OCI-LY3 (cell line): ENCODE measurements at regions not wholly inside any gene's neighbourhood (a gene's known extent, or its start where the extent isn't known, plus 50 kb on each side); places are given as distances from the start of the nearest gene placed in this dataset.
A peak's percentile ranks its signal among the peaks of the same experiment; 100 is the strongest.

Experiments
- H2AFZ ChIP-seq: fragments of 200-600, 300-600 bp; shearing (Covaris generic); 2 replicates; pipeline ENCODE4 v1.6.0; 2014; ENCODE audit warnings: antibody characterized with exemption, low read depth, low read length
- H3K27ac ChIP-seq: fragments of 200-600, 300-600 bp; sonication (generic); 2 replicates; pipeline ENCODE4 v1.5.1; 2014; ENCODE audit warnings: mild to moderate bottlenecking, low read length, moderate library complexity, mixed read lengths
- H3K27me3 ChIP-seq: fragments of 200-600, 300-600 bp; sonication (generic); 2 replicates; pipeline ENCODE4 v1.6.1; 2014; ENCODE audit warnings: low read depth, low read length, mixed read lengths
- H3K36me3 ChIP-seq: fragments of 200-600, 300-600 bp; sonication (generic); replicated peaks from 2 replicates; pipeline ENCODE3; 2014; ENCODE audit warnings: low read depth, low read length, mixed read lengths
- H3K4me1 ChIP-seq: fragments of 300-600, 200-600 bp; sonication (generic); 2 replicates; pipeline ENCODE4 v1.6.1; 2014; ENCODE audit warnings: low read length, mixed read lengths
- H3K4me2 ChIP-seq: fragments of 200-600, 300-600 bp; sonication (generic); 2 replicates; pipeline ENCODE4 v1.6.1; 2014; ENCODE audit warnings: low read length, mixed read lengths
- H3K4me3 ChIP-seq: fragments of 300-600, 200-600 bp; sonication (generic); 2 replicates; pipeline ENCODE4 v1.5.1; 2014; ENCODE audit warnings: antibody characterized with exemption, mild to moderate bottlenecking, low read length, moderate library complexity
- H3K79me2 ChIP-seq: fragments of 300-600, 200-600 bp; shearing (Covaris generic); 2 replicates; pipeline ENCODE4 v1.6.1; 2014; ENCODE audit warnings: mild to moderate bottlenecking, low read length, mixed read lengths
- H3K9ac ChIP-seq: fragments of 300-600, 200-600 bp; shearing (Covaris generic); 2 replicates; pipeline ENCODE4 v1.6.0; 2014; ENCODE audit warnings: mild to moderate bottlenecking, low read length, moderate library complexity
- H3K9me3 ChIP-seq: fragments of 200-600, 300-600 bp; shearing (Covaris generic); 2 replicates; pipeline ENCODE4 v1.6.1; 2014; ENCODE audit warnings: low read length, mixed read lengths; ENCODE audit not compliant: insufficient read depth
- H4K20me1 ChIP-seq: fragments of 200-600, 300-600 bp; sonication (generic); 2 replicates; pipeline ENCODE4 v1.6.1; 2016; ENCODE audit warnings: low read length, mixed read lengths; ENCODE audit not compliant: insufficient read depth
- CTCF ChIP-seq: fragments of 200-600, 300-600 bp; sonication (generic); IDR thresholded peaks from 2 replicates; pipeline ENCODE4 v1.5.1; 2014; ENCODE audit warnings: antibody characterized with exemption, low read length, low read depth
- EZH2phosphoT487 ChIP-seq: fragments of 200-600 bp; shearing (Covaris generic); IDR thresholded peaks from 2 replicates; pipeline ENCODE4 v1.6.1; 2018; ENCODE audit warnings: antibody characterized with exemption, mixed run types, low read depth

DNA sequence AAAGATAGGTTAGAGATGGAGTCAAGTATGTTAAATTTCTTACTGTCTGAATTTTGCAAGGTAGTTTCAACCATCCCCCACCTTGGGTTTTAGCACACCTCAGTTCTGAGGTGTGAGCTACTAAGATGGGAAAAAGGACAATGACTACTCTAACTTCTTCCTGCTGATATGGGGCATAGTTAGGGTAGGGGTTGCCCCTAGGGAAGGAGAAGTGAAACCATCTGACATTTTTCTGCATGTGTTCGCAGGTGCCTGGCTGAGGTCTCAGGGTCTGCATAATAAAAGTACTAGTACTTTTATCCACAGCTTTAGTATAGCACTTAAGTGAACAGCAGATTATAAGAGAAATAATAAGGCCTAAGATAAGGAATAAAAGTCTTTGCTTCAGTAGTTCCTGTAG lies 129.5 kb upstream of the CYSLTR1 start:
- TF ChIP-seq EZH2phosphoT487 (no peak), CTCF (no peak)
- Histone ChIP-seq H3K9ac (no peak overlapping the region), H3K27me3 (no peaks in the 10 kb centered on the region), H3K27ac (peak overlapping the region; percentile 41; the same call in 1 of the 2 replicates), H3K36me3 (no peaks in the 10 kb centered on the region), H3K9me3 (no peaks in the 10 kb centered on the region), H3K4me3 (no peak overlapping the region), H3K4me2 (no peak overlapping the region), H2AFZ (no peak overlapping the region), H3K79me2 (no peaks in the 10 kb centered on the region), H4K20me1 (no peaks in the 10 kb centered on the region), H3K4me1 (peaks cover 8% of the 10 kb centered on the region; the same call in 1 of the 2 replicates)

DNA sequence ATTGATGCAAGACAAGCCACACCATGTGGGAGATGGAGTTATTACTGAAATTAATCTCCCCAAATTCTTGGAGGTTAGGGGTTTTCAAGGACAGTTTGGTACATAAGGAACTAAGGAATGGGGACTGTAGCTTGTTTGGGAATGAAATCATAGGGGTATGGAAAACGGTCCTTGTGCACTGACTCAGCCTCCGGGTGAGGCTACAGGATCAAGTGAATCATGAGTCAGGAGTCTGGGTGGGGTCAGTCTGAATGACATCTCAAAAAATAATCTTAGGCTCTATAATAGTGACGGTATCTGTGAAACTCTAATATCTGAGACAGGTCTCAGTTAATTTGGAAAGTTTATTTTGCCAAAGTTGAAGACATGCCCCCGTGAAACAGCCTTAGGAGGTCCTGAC lies 128.5 kb upstream of the CYSLTR1 start:
- H3K9ac ChIP-seq, result no peak overlapping the region
- H3K4me1 ChIP-seq, result peaks cover 8% of the 10 kb centered on the region; the same call in 1 of the 2 replicates
- no peaks in the 10 kb centered on the region for H3K79me2 ChIP-seq
- H4K20me1 ChIP-seq, result no peaks in the 10 kb centered on the region
- no peak overlapping the region for H3K4me2 ChIP-seq
- no peaks in the 10 kb centered on the region for H3K9me3 ChIP-seq
- no peak overlapping the region for H2AFZ ChIP-seq
- H3K36me3 ChIP-seq, result no peaks in the 10 kb centered on the region
- H3K27me3 ChIP-seq, result no peaks in the 10 kb centered on the region
- H3K4me3 ChIP-seq, result no peak overlapping the region
- no peak overlapping the region for H3K27ac ChIP-seq
- no peak for TF ChIP-seq EZH2phosphoT487
- TF ChIP-seq CTCF, result no peak

- H3K9me3 ChIP-seq, result no peaks in the 10 kb centered on the region
- H3K4me3 ChIP-seq, result no peak overlapping the region
- H3K27ac ChIP-seq, result no peak overlapping the region
- H4K20me1 ChIP-seq, result no peaks in the 10 kb centered on the region
- no peaks in the 10 kb centered on the region for H3K27me3 ChIP-seq
- no peaks in the 10 kb centered on the region for H3K79me2 ChIP-seq
- no peaks in the 10 kb centered on the region for H3K36me3 ChIP-seq
- no peak overlapping the region for H2AFZ ChIP-seq
- H3K9ac ChIP-seq, result no peak overlapping the region
- H3K4me2 ChIP-seq, result no peak overlapping the region
- peaks cover 8% of the 10 kb centered on the region; the same call in 1 of the 2 replicates for H3K4me1 ChIP-seq
- TF ChIP-seq EZH2phosphoT487 (no peak), CTCF (no peak)
These were observed 124.9 kb upstream of the CYSLTR1 start for GRCh38 chrX:78452356-78452755.

DNA sequence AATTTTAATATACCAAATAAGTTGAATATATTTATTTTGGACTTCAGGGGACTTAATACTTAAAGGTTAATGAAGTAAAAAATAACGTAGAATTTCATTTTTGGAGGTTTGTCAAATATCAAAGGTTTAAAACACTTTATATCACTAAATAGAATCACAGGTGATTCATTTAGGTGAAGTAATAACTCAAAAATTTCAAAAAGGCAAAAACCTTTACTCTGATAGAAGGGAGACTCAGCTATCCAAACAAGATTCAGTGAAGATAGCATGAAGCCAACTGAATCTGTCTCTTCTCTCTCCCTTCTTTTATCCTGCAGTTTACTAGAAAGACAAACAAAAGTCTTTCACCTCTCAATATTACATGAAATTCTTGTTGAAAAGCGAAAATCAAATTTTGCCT lies 110.2 kb upstream of the CYSLTR1 start:
- H3K4me1 ChIP-seq, result no peaks in the 10 kb centered on the region

More for the DNA sequence above, 110.2 kb upstream of the CYSLTR1 start:
- no peaks in the 10 kb centered on the region for H3K9me3 ChIP-seq
- no peak overlapping the region for H3K4me3 ChIP-seq
- TF ChIP-seq EZH2phosphoT487 (no peak), CTCF (no peak)
- H3K27ac ChIP-seq, result no peak overlapping the region
- no peak overlapping the region for H3K9ac ChIP-seq
- H2AFZ ChIP-seq, result no peak overlapping the region
- H3K36me3 ChIP-seq, result no peaks in the 10 kb centered on the region
- H3K4me2 ChIP-seq, result no peak overlapping the region
- H4K20me1 ChIP-seq, result no peaks in the 10 kb centered on the region
- no peaks in the 10 kb centered on the region for H3K27me3 ChIP-seq
- no peaks in the 10 kb centered on the region for H3K79me2 ChIP-seq
